ENCODE measurements at regions not wholly inside any gene's neighbourhood (a gene's known extent, or its start where the extent isn't known, plus 50 kb on each side); places are given as distances from the start of the nearest gene placed in this dataset.

DNA sequence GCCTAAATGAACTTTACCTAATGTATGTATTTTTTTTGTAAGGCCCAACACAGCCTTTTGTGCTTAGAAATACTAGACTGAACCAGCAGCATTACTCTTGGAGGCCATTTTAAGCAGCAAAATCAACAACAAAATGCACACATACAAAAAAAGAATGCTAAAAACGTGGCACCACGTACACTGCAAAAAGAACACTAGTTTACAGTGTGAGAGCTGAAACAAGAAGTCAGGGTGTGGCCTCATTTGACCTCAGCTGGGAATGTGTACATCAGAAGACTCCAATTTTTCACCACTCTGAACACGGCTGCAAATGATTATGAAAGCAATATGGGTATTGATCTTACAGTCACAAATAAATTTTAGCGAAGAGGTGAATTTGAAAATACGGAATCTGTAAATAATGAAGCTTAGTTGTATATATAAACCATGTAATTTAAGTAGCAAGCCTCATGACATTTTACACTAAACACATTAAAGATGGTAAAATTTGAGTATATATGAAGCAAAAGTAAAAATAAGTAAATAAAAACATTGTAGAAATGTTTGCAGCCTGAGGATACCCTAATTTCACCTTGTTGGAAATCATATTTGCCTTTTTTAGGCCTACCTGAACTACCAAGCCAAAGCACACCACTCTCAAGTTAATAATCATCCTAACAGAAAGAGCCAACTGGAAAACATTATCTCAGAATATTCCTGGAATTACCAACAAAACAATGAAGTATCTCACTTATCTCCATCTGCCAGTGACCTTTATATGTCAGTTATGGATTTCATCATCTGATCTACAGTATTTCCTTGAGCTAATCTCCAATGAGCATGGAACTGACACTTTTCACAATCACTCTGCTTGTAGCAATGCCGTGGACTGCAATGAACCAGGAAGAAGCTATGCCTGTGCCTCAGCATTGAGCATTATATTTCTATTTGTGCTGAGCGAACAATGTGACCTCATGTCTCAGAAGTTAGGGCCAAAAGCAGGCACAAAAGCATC lies 319.5 kb upstream of the FAT3 start:
- TF ChIP-seq, protein P1, sequence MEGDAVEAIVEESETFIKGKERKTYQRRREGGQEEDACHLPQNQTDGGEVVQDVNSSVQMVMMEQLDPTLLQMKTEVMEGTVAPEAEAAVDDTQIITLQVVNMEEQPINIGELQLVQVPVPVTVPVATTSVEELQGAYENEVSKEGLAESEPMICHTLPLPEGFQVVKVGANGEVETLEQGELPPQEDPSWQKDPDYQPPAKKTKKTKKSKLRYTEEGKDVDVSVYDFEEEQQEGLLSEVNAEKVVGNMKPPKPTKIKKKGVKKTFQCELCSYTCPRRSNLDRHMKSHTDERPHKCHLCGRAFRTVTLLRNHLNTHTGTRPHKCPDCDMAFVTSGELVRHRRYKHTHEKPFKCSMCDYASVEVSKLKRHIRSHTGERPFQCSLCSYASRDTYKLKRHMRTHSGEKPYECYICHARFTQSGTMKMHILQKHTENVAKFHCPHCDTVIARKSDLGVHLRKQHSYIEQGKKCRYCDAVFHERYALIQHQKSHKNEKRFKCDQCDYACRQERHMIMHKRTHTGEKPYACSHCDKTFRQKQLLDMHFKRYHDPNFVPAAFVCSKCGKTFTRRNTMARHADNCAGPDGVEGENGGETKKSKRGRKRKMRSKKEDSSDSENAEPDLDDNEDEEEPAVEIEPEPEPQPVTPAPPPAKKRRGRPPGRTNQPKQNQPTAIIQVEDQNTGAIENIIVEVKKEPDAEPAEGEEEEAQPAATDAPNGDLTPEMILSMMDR (IDR thresholded peaks at IDR 0.05): no peak
- Histone ChIP-seq H3K9me3 (peaks cover 3% of the 10 kb centered on the region), H3K27ac (no peak overlapping the region), H3K36me3 (ENCODE audit: insufficient read depth in 1 of 2, low read depth in 1 of 2) (no peaks in the 10 kb centered on the region), H3K27me3 (ENCODE audit: insufficient read depth in 3 of 3, low read length in 2 of 3) (no peaks in the 10 kb centered on the region), H3K4me3 (no peak overlapping the region), H3K4me1 (no peaks in the 10 kb centered on the region)
- intact Hi-C loops (cut with DNase I): no loop called here
- DNase-seq: no peak
- WGBS, 3 donors: 71 to 77% (median 73%) methylated on average over 7 of the region's 7 CpGs
- no peak for ATAC-seq

DNA sequence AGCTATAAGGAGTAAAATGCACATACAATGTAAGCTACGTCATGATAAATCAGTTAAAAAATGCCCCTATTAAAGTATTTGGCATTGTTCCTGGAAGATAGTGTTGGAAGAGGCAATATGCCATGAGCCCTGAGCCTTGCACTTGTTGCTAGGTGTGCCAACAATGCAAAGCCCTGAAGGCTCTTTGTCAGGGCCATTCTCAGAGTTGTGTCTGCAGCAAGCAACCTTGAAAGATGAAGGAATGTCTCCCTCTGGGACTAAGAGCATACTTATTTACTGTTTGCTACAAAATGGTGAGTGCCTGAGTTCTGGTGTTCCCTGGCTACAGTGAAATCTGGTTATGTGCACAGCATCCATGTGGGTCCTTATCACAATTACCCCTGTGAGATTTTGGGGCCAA lies 322.3 kb upstream of the FAT3 start:
- DNase-seq: no peak

DNA sequence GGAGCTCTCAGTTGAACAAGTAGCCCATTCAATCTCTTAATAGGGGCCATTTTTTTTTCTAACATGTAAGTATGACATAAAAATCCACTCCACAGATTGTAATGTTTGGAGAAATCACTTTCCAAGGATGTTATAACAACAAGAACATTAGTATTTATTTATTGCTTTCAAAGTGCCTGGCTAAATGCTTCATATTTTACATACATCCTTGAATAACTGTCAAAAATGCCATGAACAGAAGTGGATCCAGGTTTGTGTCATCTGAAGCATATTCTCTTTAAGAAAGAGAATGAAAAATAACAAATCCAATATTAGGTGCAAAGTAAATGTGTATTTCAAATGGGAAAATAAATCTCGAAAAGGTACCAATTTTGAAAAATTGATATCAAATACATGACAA lies 344.0 kb upstream of the FAT3 start:
- Histone ChIP-seq H3K27me3 (ENCODE audit: insufficient read depth in 3 of 3, low read length in 2 of 3) (no peaks in the 10 kb centered on the region), H3K4me3 (no peak overlapping the region), H3K27ac (no peak overlapping the region), H3K36me3 (ENCODE audit: insufficient read depth in 1 of 2, low read depth in 1 of 2) (no peaks in the 10 kb centered on the region), H3K9me3 (no peaks in the 10 kb centered on the region), H3K4me1 (no peaks in the 10 kb centered on the region)
- 0 to 94% (median 0%) methylated on average over 1 of the region's 1 CpG for WGBS, 3 donors
- TF ChIP-seq, protein P1 (IDR thresholded peaks at IDR 0.05): no peak
- no peak for DNase-seq
- no peak for ATAC-seq
- intact Hi-C loops (cut with DNase I): no loop called here

More for the DNA sequence above, 322.3 kb upstream of the FAT3 start:
- TF ChIP-seq, protein P1 (IDR thresholded peaks at IDR 0.05): no peak
- Histone ChIP-seq H3K4me1 (no peaks in the 10 kb centered on the region), H3K4me3 (no peak overlapping the region), H3K27ac (no peak overlapping the region), H3K36me3 (ENCODE audit: insufficient read depth in 1 of 2, low read depth in 1 of 2) (no peaks in the 10 kb centered on the region), H3K9me3 (peaks cover 3% of the 10 kb centered on the region), H3K27me3 (ENCODE audit: insufficient read depth in 3 of 3, low read length in 2 of 3) (no peaks in the 10 kb centered on the region)
- no peak for ATAC-seq
- intact Hi-C loops (cut with DNase I): no loop called here
- 41 to 65% (median 58%) methylated on average over 1 of the region's 1 CpG for WGBS, 3 donors

DNA sequence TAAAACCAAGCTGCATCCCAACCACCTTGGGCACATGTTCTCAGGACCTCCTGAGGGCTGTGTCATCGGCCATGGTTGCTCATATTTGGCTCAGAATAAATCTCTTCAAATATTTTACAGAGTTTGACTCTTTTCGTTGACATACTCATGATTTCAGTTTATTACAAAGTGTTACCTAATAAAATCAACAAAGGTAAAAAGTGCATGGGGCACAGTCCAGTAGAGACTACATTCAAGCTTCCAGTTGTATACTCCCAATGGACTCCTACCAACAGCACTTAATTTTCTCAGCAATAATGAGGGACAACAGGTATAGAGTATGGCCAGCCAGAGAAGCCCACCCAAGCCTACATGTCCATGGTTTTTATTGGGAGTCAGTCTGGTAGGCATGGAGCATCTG lies 347.9 kb upstream of the FAT3 start:
- Histone ChIP-seq H3K4me1 (no peaks in the 10 kb centered on the region), H3K27ac (no peak overlapping the region), H3K27me3 (ENCODE audit: insufficient read depth in 3 of 3, low read length in 2 of 3) (no peaks in the 10 kb centered on the region), H3K36me3 (ENCODE audit: insufficient read depth in 1 of 2, low read depth in 1 of 2) (no peaks in the 10 kb centered on the region), H3K9me3 (no peaks in the 10 kb centered on the region), H3K4me3 (no peak overlapping the region)
- TF ChIP-seq, protein P1 (IDR thresholded peaks at IDR 0.05): no peak
- WGBS, 3 donors: 80 to 88% (median 87%) methylated on average over 2 of the region's 2 CpGs
- ATAC-seq (no peak), DNase-seq (no peak)
- intact Hi-C loops (cut with DNase I): no loop called here

Measured in psoas muscle (tissue), 7 donors.